Liver (tissue), 8 donors: ENCODE measurements at regions not wholly inside any gene's neighbourhood (a gene's known extent, or its start where the extent isn't known, plus 50 kb on each side); places are given as distances from the start of the nearest gene placed in this dataset.

Source experiments
- DNase-seq: peaks from one replicate; pipeline ENCODE4 v3.0.0-alpha.2; 2017; ENCODE audit warnings: low spot score
- H3K27ac ChIP-seq, 2 donors: one replicate each; pipeline ENCODE4 v1.7.0; 2013; ENCODE audit warnings: inconsistent platforms in 2 of 2, low read length in 2 of 2, control low read depth in 1 of 2, low read depth in 1 of 2, mild to moderate bottlenecking in 1 of 2
- H3K27me3 ChIP-seq, 4 donors: one replicate each; pipeline versions ENCODE4 v1.6.1 to v1.7.0; 2013; ENCODE audit warnings: low read length in 3 of 4, inconsistent platforms in 1 of 4, mild to moderate bottlenecking in 1 of 4, moderate library complexity in 1 of 4; ENCODE audit not compliant: control insufficient read depth in 4 of 4, insufficient read depth in 4 of 4
- H3K36me3 ChIP-seq, 4 donors: one replicate each; pipeline versions ENCODE4 v1.6.1 to v1.7.0; 2013; ENCODE audit warnings: low read length in 3 of 4, mild to moderate bottlenecking in 3 of 4, low read depth in 1 of 4, moderate library complexity in 1 of 4; ENCODE audit not compliant: control insufficient read depth in 4 of 4, insufficient read depth in 3 of 4
- H3K4me1 ChIP-seq, 4 donors: one replicate each; pipeline versions ENCODE4 v1.6.1 to v1.7.0; 2013; ENCODE audit warnings: low read length in 3 of 4, mild to moderate bottlenecking in 3 of 4, moderate library complexity in 1 of 4; ENCODE audit not compliant: control insufficient read depth in 4 of 4, insufficient read depth in 4 of 4
- H3K4me3 ChIP-seq, 3 donors: one replicate each; pipeline versions ENCODE4 v1.6.1 to v1.7.0; 2013; ENCODE audit warnings: low read length in 3 of 3, control low read depth in 1 of 3, low read depth in 1 of 3, mild to moderate bottlenecking in 1 of 3
- H3K9ac ChIP-seq, 2 donors: one replicate each; pipeline ENCODE4 v1.7.0; 2013; ENCODE audit warnings: low read length in 2 of 2, mild to moderate bottlenecking in 2 of 2, moderate library complexity in 2 of 2, control low read depth in 1 of 2, low read depth in 1 of 2
- H3K9me3 ChIP-seq, 4 donors: one replicate each; pipeline versions ENCODE4 v1.6.1 to v1.7.0; 2013; ENCODE audit warnings: low read length in 3 of 4; ENCODE audit not compliant: control insufficient read depth in 4 of 4
- CTCF ChIP-seq: fragments of 150-350 bp; IDR thresholded peaks from 2 replicates; pipeline ENCODE4 v1.5.1; 2017; ENCODE audit warnings: improper control_type of control experiment, low read depth, low read length; ENCODE audit not compliant: missing input control
- FOXA1 ChIP-seq: IDR thresholded peaks from 2 replicates; pipeline ENCODE4 v1.6.1; 2016; ENCODE audit warnings: antibody characterized with exemption
- FOXA2 ChIP-seq: IDR thresholded peaks from 2 replicates; pipeline ENCODE4 v1.6.1; 2016; ENCODE audit warnings: antibody characterized with exemption
- GABPA ChIP-seq, 2 donors: IDR thresholded peaks in 1 of 2; conservative IDR thresholded peaks in 1 of 2; 2 replicates each; pipeline ENCODE4 v1.6.1; 2016; ENCODE audit warnings: antibody characterized with exemption in 2 of 2, mild to moderate bottlenecking in 1 of 2, moderate library complexity in 1 of 2
- HNF4G ChIP-seq: IDR thresholded peaks from 2 replicates; pipeline ENCODE4 v1.6.1; 2016; ENCODE audit warnings: antibody characterized with exemption
- JUND ChIP-seq, 2 donors: IDR thresholded peaks; 2 replicates each; pipeline ENCODE4 v1.6.1; 2016; ENCODE audit warnings: antibody characterized with exemption in 2 of 2
- NR2F2 ChIP-seq: IDR thresholded peaks from 2 replicates; pipeline ENCODE4 v1.6.1; 2016; ENCODE audit warnings: antibody characterized with exemption
- RXRA ChIP-seq, 2 donors: IDR thresholded peaks; 2 replicates each; pipeline ENCODE4 v1.6.1; 2017 to 2018; ENCODE audit warnings: antibody characterized with exemption in 2 of 2, mild to moderate bottlenecking in 1 of 2
- SP1 ChIP-seq: IDR thresholded peaks from 2 replicates; pipeline ENCODE4 v1.6.1; 2018; ENCODE audit warnings: antibody characterized with exemption, mild to moderate bottlenecking
- TAF1 ChIP-seq: conservative IDR thresholded peaks from 2 replicates; pipeline ENCODE4 v1.6.1; 2016; ENCODE audit warnings: antibody characterized with exemption, mild to moderate bottlenecking
- YY1 ChIP-seq: IDR thresholded peaks from 2 replicates; pipeline ENCODE4 v1.6.1; 2016; ENCODE audit warnings: antibody characterized with exemption, mild to moderate bottlenecking
- WGBS: extraction: QIAGEN DNeasy Blood & Tissue Kit; methylation state at CpG from one replicate; pipeline ENCODE4 v1.1.7; 2013; 5-methylcytosine and 5-hydroxymethylcytosine counted together
- TF ChIP-seq, protein P1 (sequence below): IDR thresholded peaks from 2 replicates; pipeline ENCODE4 v1.6.1; 2016; ENCODE audit warnings: antibody characterized with exemption, mild to moderate bottlenecking
- TF ChIP-seq, protein P2 (sequence below): IDR thresholded peaks from 2 replicates; pipeline ENCODE4 v1.6.1; 2016; ENCODE audit warnings: antibody characterized with exemption
- TF ChIP-seq, protein P3 (sequence below): IDR thresholded peaks from 2 replicates; pipeline ENCODE4 v1.6.1; 2016; ENCODE audit warnings: antibody characterized with exemption
- donor health status: healthy.
- donor health status: healthy.
- donor health status: healthy.
- donor health status: healthy.
- donor health status: healthy.

DNA sequence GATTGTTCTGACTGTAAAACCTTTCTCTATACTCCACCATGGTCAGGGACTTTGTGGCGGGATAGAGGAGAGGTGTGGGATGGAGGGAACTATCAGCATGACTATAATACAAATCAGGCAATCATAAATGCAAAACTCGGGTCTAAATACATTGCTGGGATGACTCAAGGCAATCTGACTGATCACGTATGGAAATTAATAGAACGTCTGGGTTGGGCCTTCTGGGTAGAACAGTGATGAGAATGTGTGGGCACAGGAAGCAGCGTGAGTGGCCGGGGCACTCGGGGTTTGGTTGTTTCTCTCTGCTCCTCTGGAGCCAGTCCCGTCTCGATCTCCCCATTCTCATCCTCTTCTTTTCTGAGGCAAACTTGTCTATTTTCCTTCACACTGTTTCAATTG, 485.8 kb downstream of the VRK1 start:
- H3K9ac ChIP-seq, result no peak overlapping the region
- WGBS, result 88% methylated on average over 9 of the region's 9 CpGs
- H3K4me1 ChIP-seq, result no peaks in the 10 kb centered on the region
- H3K27ac ChIP-seq, result no peak overlapping the region
- H3K36me3 ChIP-seq, result no peaks in the 10 kb centered on the region
- H3K27me3 ChIP-seq, result peaks cover 0 to 8% (median 1%) of the 10 kb centered on the region in 4 donors
- no peak overlapping the region for H3K4me3 ChIP-seq
- no peak for DNase-seq
- H3K9me3 ChIP-seq, result no peaks in the 10 kb centered on the region
- TF ChIP-seq SP1, result no peak
- TF ChIP-seq YY1, result no peak
- TF ChIP-seq CTCF, result no peak
- TF ChIP-seq, protein P1, sequence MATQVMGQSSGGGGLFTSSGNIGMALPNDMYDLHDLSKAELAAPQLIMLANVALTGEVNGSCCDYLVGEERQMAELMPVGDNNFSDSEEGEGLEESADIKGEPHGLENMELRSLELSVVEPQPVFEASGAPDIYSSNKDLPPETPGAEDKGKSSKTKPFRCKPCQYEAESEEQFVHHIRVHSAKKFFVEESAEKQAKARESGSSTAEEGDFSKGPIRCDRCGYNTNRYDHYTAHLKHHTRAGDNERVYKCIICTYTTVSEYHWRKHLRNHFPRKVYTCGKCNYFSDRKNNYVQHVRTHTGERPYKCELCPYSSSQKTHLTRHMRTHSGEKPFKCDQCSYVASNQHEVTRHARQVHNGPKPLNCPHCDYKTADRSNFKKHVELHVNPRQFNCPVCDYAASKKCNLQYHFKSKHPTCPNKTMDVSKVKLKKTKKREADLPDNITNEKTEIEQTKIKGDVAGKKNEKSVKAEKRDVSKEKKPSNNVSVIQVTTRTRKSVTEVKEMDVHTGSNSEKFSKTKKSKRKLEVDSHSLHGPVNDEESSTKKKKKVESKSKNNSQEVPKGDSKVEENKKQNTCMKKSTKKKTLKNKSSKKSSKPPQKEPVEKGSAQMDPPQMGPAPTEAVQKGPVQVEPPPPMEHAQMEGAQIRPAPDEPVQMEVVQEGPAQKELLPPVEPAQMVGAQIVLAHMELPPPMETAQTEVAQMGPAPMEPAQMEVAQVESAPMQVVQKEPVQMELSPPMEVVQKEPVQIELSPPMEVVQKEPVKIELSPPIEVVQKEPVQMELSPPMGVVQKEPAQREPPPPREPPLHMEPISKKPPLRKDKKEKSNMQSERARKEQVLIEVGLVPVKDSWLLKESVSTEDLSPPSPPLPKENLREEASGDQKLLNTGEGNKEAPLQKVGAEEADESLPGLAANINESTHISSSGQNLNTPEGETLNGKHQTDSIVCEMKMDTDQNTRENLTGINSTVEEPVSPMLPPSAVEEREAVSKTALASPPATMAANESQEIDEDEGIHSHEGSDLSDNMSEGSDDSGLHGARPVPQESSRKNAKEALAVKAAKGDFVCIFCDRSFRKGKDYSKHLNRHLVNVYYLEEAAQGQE, result no peak
- TF ChIP-seq FOXA1, result no peak
- no peak for TF ChIP-seq TAF1
- no peak for TF ChIP-seq JUND (IDR thresholded peaks at IDR 0.05)
- TF ChIP-seq NR2F2, result no peak
- TF ChIP-seq, protein P2, sequence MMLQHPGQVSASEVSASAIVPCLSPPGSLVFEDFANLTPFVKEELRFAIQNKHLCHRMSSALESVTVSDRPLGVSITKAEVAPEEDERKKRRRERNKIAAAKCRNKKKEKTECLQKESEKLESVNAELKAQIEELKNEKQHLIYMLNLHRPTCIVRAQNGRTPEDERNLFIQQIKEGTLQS, result no peak
- no peak for TF ChIP-seq GABPA (IDR thresholded peaks at IDR 0.05 in 1 of 2, conservative IDR thresholded peaks at IDR 0.05 in 1 of 2)
- TF ChIP-seq RXRA (IDR thresholded peaks at IDR 0.05), result no peak

GRCh38 chr14:97283426-97283825, 486.2 kb downstream of the VRK1 start:
- no peaks in the 10 kb centered on the region for H3K36me3 ChIP-seq
- no peak overlapping the region for H3K4me3 ChIP-seq
- TF ChIP-seq HNF4G (no peak), SP1 (no peak), GABPA (IDR thresholded peaks at IDR 0.05 in 1 of 2, conservative IDR thresholded peaks at IDR 0.05 in 1 of 2) (no peak), TAF1 (no peak), RXRA (IDR thresholded peaks at IDR 0.05) (no peak), YY1 (no peak), FOXA2 (no peak), JUND (IDR thresholded peaks at IDR 0.05) (no peak), CTCF (no peak)
- TF ChIP-seq, protein P1, result no peak
- TF ChIP-seq, protein P3, sequence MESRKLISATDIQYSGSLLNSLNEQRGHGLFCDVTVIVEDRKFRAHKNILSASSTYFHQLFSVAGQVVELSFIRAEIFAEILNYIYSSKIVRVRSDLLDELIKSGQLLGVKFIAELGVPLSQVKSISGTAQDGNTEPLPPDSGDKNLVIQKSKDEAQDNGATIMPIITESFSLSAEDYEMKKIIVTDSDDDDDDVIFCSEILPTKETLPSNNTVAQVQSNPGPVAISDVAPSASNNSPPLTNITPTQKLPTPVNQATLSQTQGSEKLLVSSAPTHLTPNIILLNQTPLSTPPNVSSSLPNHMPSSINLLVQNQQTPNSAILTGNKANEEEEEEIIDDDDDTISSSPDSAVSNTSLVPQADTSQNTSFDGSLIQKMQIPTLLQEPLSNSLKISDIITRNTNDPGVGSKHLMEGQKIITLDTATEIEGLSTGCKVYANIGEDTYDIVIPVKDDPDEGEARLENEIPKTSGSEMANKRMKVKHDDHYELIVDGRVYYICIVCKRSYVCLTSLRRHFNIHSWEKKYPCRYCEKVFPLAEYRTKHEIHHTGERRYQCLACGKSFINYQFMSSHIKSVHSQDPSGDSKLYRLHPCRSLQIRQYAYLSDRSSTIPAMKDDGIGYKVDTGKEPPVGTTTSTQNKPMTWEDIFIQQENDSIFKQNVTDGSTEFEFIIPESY, result no peak
- no peaks in the 10 kb centered on the region for H3K9me3 ChIP-seq
- WGBS, result 81% methylated on average over 8 of the region's 8 CpGs
- H3K9ac ChIP-seq, result no peak overlapping the region
- H3K27me3 ChIP-seq, result peaks cover 0 to 8% (median 1%) of the 10 kb centered on the region in 4 donors
- DNase-seq, result no peak
- H3K4me1 ChIP-seq, result no peaks in the 10 kb centered on the region
- no peak overlapping the region for H3K27ac ChIP-seq
